ENCODE measurements at regions not wholly inside any gene's neighbourhood (a gene's known extent, or its start where the extent isn't known, plus 50 kb on each side); places are given as distances from the start of the nearest gene placed in this dataset.

DNA sequence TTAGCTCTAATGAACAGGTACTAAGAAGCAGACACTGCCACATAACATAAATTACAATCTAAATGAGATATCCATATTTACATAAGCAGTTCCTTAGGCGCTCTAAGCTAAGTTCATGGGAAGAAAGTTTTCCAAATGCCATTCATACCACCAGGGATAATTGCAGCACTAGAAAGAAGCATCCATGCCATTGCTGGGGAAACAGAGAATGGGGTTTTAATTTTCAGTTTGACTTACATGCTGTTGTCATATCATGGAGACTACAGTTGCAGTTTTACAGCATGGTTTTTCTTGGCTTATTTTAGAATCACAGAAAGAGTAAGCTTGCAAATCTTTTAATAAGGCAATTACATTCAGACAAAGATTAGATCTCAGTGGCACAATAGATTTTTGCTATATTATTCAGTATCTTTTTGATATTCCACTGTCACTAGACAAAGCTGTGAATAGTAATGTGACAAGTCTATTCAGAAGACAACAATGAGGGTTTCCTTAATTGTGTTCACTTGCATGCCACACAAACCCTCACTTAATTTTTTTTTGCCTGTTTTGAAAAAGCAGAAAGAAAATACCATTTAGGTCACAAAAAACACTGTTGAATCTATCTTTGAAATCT, 108.4 kb upstream of the ELAVL2 start:
- in situ Hi-C loops (cut with HindIII; ENCODE audit: low sequenced_read_pairs) = no loop called here
- H3K4me3 ChIP-seq (ENCODE audit: low read depth, low read length) = no peak overlapping the region
- DNase-seq (ENCODE audit: low read depth) = no peak
- TF ChIP-seq, protein P1, sequence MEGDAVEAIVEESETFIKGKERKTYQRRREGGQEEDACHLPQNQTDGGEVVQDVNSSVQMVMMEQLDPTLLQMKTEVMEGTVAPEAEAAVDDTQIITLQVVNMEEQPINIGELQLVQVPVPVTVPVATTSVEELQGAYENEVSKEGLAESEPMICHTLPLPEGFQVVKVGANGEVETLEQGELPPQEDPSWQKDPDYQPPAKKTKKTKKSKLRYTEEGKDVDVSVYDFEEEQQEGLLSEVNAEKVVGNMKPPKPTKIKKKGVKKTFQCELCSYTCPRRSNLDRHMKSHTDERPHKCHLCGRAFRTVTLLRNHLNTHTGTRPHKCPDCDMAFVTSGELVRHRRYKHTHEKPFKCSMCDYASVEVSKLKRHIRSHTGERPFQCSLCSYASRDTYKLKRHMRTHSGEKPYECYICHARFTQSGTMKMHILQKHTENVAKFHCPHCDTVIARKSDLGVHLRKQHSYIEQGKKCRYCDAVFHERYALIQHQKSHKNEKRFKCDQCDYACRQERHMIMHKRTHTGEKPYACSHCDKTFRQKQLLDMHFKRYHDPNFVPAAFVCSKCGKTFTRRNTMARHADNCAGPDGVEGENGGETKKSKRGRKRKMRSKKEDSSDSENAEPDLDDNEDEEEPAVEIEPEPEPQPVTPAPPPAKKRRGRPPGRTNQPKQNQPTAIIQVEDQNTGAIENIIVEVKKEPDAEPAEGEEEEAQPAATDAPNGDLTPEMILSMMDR (IDR thresholded peaks at IDR 0.05; ENCODE audit: low read depth, low read length, missing control alignments) = no peak

DNA sequence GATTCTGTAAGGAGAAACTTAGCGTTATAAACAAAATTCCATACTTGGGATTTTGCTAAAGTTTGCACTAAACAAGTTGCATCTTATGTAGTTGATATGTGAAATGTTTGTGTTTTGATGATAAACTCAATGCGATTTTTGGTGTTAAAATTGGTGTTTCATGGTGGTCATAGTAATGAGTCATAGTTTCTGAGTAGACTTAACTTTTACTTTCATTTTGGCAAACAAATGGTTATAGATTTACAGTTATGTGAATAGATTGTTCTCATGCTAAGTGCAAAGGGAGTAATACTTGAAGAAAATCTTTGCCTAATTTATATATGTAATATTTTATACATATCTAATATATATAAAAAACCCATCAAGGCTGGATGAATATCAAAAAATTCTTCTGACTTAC, 107.3 kb upstream of the ELAVL2 start:
- H3K4me3 ChIP-seq (ENCODE audit: low read depth, low read length) = no peak overlapping the region
- TF ChIP-seq, protein P1 (IDR thresholded peaks at IDR 0.05; ENCODE audit: low read depth, low read length, missing control alignments) = no peak
- in situ Hi-C loops (cut with HindIII; ENCODE audit: low sequenced_read_pairs) = no loop called here
- DNase-seq (ENCODE audit: low read depth) = no peak

DNA sequence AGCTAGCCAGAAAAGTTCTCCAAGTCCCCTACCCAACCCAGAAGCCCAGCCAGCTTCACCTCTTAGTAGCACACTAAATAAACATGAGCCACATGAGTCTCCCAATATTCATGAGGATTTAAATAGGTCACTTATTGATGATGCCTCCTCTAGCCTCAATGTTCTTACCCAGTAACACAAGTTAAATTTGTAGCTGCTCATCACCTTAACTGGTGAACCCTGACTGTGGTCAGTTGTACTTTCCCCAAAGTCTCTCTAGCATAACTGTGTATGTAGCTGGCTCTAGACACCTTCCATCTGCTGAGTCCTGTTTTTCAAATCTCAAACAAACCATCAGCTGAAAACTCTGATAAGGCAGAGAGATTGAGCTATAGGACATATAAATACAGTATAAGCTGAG, 100.3 kb upstream of the ELAVL2 start:
- no peak overlapping the region for H3K4me3 ChIP-seq (ENCODE audit: low read depth, low read length)
- in situ Hi-C loops (cut with HindIII; ENCODE audit: low sequenced_read_pairs) = no loop called here
- TF ChIP-seq, protein P1 (IDR thresholded peaks at IDR 0.05; ENCODE audit: low read depth, low read length, missing control alignments) = no peak
- DNase-seq (ENCODE audit: low read depth) = no peak

DNA sequence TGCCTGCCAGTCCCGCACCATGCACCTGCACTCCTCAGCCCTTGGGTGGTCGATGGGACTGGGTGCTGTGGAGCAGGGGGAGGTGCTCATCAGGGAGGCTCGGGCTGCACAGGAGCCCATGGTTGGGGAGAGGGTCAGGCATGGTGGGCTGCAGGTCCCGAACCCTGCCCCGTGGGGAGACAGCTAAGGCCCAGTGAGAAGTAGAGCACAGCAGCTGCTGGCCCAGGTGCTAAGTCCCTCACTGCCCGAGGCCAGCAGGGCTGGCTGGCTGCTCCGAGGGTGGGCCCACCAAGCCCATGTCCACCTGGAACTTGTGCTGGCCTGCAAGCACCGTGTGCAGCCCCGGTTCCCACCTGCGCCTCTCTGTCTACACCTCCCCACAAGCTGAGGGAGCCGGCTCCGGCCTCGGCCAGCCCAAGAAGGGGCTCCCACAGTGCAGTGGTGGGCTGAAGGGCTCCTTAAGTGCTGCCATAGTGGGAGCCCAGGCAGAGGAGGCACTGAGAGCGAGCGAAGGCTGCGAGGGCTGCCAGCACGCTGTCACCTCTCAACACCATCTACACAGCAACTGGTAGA, 88.5 kb upstream of the ELAVL2 start:
- H3K4me3 ChIP-seq (ENCODE audit: low read depth, low read length) = no peak overlapping the region
- TF ChIP-seq, protein P1 (IDR thresholded peaks at IDR 0.05; ENCODE audit: low read depth, low read length, missing control alignments) = no peak
- in situ Hi-C loops (cut with HindIII; ENCODE audit: low sequenced_read_pairs) = no loop called here
- DNase-seq (ENCODE audit: low read depth) = no peak

DNA sequence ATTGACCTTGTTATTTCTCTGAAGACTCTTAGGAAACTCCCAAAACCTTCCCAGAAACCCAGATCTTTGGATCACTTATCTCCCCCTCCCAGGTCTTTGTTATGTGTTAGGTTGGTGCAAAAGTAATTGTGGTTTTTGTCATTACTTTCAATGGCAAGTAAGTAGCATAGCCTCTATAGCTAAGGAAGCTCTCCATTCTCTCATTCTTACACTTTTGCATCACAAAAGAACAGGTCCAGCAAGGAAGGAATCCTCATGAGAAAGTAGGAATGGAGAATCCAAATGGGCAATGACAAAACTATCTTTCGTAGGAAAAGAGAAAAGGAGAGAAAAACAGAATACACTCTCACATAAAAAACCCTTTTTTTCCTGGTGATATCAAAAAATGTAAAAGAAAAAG, 81.3 kb upstream of the ELAVL2 start:
- in situ Hi-C loops (cut with HindIII; ENCODE audit: low sequenced_read_pairs) = no loop called here
- TF ChIP-seq, protein P1 (IDR thresholded peaks at IDR 0.05; ENCODE audit: low read depth, low read length, missing control alignments) = no peak
- H3K4me3 ChIP-seq (ENCODE audit: low read depth, low read length) = no peak overlapping the region
- DNase-seq (ENCODE audit: low read depth) = no peak

DNA sequence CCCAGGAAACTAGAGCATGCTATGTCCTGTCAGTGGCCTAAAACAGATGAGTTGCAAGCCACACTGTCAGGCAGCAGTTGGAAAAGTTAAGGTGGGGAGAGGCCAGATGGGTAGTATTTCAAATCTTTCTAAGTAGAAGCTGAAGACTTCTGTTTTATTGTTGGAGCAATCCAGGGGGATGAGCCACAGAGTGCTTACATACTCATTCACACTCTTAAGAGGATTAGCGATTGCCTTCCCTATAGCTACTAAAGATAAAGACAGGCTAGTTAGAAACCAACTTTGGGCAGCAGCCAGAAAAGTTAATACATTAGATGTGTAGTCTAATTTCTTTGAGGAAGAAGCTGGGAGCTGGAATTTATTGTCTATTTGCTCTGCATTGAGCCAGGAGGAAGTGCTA, 61.7 kb upstream of the ELAVL2 start:
- in situ Hi-C loops (cut with HindIII; ENCODE audit: low sequenced_read_pairs) = no loop called here

More for the DNA sequence above, 61.7 kb upstream of the ELAVL2 start:
- DNase-seq (ENCODE audit: low read depth) = no peak
- TF ChIP-seq, protein P1 (IDR thresholded peaks at IDR 0.05; ENCODE audit: low read depth, low read length, missing control alignments) = no peak
- no peak overlapping the region for H3K4me3 ChIP-seq (ENCODE audit: low read depth, low read length)

All from astrocyte of the cerebellum (primary cell).